ENCODE measurements at regions not wholly inside any gene's neighbourhood (a gene's known extent, or its start where the extent isn't known, plus 50 kb on each side); places are given as distances from the start of the nearest gene placed in this dataset.

DNA sequence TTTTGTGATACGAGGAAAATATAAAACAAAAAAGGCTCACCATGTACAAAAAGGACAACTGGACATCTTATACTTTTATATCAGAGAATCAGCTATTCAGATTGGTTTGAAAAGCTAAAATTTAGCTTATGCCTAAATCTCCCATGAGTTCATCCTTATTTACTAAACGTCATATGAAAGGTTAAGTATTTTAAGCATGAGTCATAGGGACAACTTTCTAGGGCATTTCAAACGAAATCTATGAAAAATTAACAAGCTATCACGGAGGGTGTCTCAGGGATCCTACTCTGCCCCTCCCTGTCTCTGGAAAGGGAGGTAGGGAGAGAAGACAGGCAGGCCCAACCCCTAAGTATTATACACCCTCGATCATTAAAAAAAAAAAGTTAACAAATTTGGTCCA is 124.1 kb upstream of the LOC128125822 start:
- TF ChIP-seq SP1 (IDR thresholded peaks at IDR 0.05): no peak
- TF ChIP-seq ZNF384 (IDR thresholded peaks at IDR 0.05): no peak

All from HEK293T (cell line).